CD14-positive monocyte (primary cell): ENCODE measurements at regions not wholly inside any gene's neighbourhood (a gene's known extent, or its start where the extent isn't known, plus 50 kb on each side); places are given as distances from the start of the nearest gene placed in this dataset.

Source experiments
- DNase-seq, 3 donors: peaks; one replicate each; pipeline ENCODE4 v3.0.0-alpha.2; 2011 to 2022
- H2AFZ ChIP-seq: 2 replicates; pipeline ENCODE4 v1.6.0; 2012; ENCODE audit warnings: mild to moderate bottlenecking, low read depth, low read length, inconsistent platforms; ENCODE audit not compliant: insufficient read depth, poor library complexity, severe bottlenecking
- H3K27ac ChIP-seq, 2 donors: 1 replicate in 1 of 2; 2 replicates in 1 of 2; pipeline ENCODE4 v1.5.1; 2012 to 2013; ENCODE audit warnings: low read length in 2 of 2, control low read depth in 1 of 2, inconsistent platforms in 1 of 2, low read depth in 1 of 2, mild to moderate bottlenecking in 1 of 2
- H3K27me3 ChIP-seq, 2 donors: one replicate each; pipeline versions ENCODE4 v1.6.0 to v1.6.1; 2011 to 2013; ENCODE audit warnings: low read length in 2 of 2; ENCODE audit not compliant: control insufficient read depth in 2 of 2, insufficient read depth in 2 of 2
- H3K36me3 ChIP-seq, 2 donors: replicated peaks in 1 of 2; 1 replicate in 1 of 2; 2 replicates in 1 of 2; pipeline versions ENCODE4 v1.5.1 to v1.6.1; 2012 to 2013; ENCODE audit warnings: low read length in 2 of 2, control low read depth in 1 of 2, inconsistent platforms in 1 of 2, mild to moderate bottlenecking in 1 of 2; ENCODE audit not compliant: insufficient read depth in 2 of 2, control insufficient read depth in 1 of 2
- H3K4me1 ChIP-seq, 2 donors: 1 replicate in 1 of 2; 2 replicates in 1 of 2; pipeline versions ENCODE4 v1.5.1 to v1.6.1; 2012 to 2013; ENCODE audit warnings: low read length in 2 of 2, control low read depth in 1 of 2, inconsistent platforms in 1 of 2, mild to moderate bottlenecking in 1 of 2, moderate library complexity in 1 of 2; ENCODE audit not compliant: insufficient read depth in 2 of 2, control insufficient read depth in 1 of 2
- H3K4me2 ChIP-seq: replicated peaks from 2 replicates; pipeline ENCODE3; 2012; ENCODE audit warnings: low read length, moderate library complexity, mild to moderate bottlenecking; ENCODE audit not compliant: poor library complexity, severe bottlenecking; ENCODE audit errors: extremely low read depth
- H3K4me3 ChIP-seq, 3 experiments: fragments of 200-600 bp in 1 of 3; sonication (generic) in 1 of 3; replicated peaks in 1 of 3; 1 replicate in 2 of 3; 2 replicates in 1 of 3; pipeline ENCODE4 v1.5.1; 2011 to 2013; ENCODE audit warnings: low read length in 3 of 3, mild to moderate bottlenecking in 3 of 3, control low read depth in 2 of 3, low read depth in 2 of 3, inconsistent platforms in 1 of 3, moderate library complexity in 1 of 3
- H3K79me2 ChIP-seq: 2 replicates; pipeline ENCODE4 v1.6.0; 2012; ENCODE audit warnings: mild to moderate bottlenecking, control low read depth, inconsistent platforms, low read length, moderate library complexity; ENCODE audit not compliant: insufficient read depth
- H3K9ac ChIP-seq: 2 replicates; pipeline ENCODE4 v1.6.0; 2017; ENCODE audit warnings: low read length, mild to moderate bottlenecking; ENCODE audit not compliant: insufficient read depth, poor library complexity, severe bottlenecking
- H3K9me3 ChIP-seq, 2 donors: replicated peaks in 1 of 2; 1 replicate in 1 of 2; 2 replicates in 1 of 2; pipeline versions ENCODE4 v1.5.1 to v1.6.1; 2012 to 2013; ENCODE audit warnings: low read length in 2 of 2, control low read depth in 1 of 2; ENCODE audit not compliant: control insufficient read depth in 1 of 2, insufficient read depth in 1 of 2
- H4K20me1 ChIP-seq: 2 replicates; pipeline ENCODE4 v1.6.0; 2012; ENCODE audit warnings: mild to moderate bottlenecking, low read length, control low read depth, moderate library complexity; ENCODE audit not compliant: insufficient read depth
- H3K27ac Mint-ChIP-seq, 7 donors: one replicate each; pipeline ENCODE4 v1.8.0; 2020; ENCODE audit warnings: mild to moderate bottlenecking in 7 of 7, mixed read lengths in 7 of 7, moderate library complexity in 6 of 7, inconsistent platforms in 2 of 7
- H3K27me3 Mint-ChIP-seq, 3 donors: one replicate each; pipeline ENCODE4 v1.8.0; 2021 to 2022; ENCODE audit warnings: low read depth in 3 of 3, mild to moderate bottlenecking in 3 of 3, mixed read lengths in 3 of 3, moderate library complexity in 3 of 3, inconsistent platforms in 1 of 3
- H3K36me3 Mint-ChIP-seq, 2 donors: one replicate each; pipeline ENCODE4 v1.8.0; 2020; ENCODE audit warnings: mixed read lengths in 2 of 2, inconsistent platforms in 1 of 2, mild to moderate bottlenecking in 1 of 2
- H3K4me1 Mint-ChIP-seq: one replicate; pipeline ENCODE4 v1.8.0; 2020; ENCODE audit warnings: mild to moderate bottlenecking, mixed read lengths
- H3K4me3 Mint-ChIP-seq, 2 donors: one replicate each; pipeline ENCODE4 v1.8.0; 2020; ENCODE audit warnings: mild to moderate bottlenecking in 2 of 2, mixed read lengths in 2 of 2, moderate library complexity in 1 of 2
- H3K9me3 Mint-ChIP-seq, 7 donors: one replicate each; pipeline ENCODE4 v1.8.0; 2020 to 2022; ENCODE audit warnings: mixed read lengths in 7 of 7, mild to moderate bottlenecking in 6 of 7, moderate library complexity in 6 of 7, inconsistent platforms in 2 of 7
- WGBS: methylation state at CpG from one replicate; pipeline ENCODE4 v1.1.5; 2013; ENCODE audit warnings: missing lambda C conversion rate; ENCODE audit not compliant: insufficient coverage; 5-methylcytosine and 5-hydroxymethylcytosine counted together
- intact Hi-C, 2 donors: fragments of 100-400 bp; cut with micrococcal nuclease; formaldehyde crosslinking; loops; one replicate each; pipeline versions ENCODE4 v1.15.0 to v1.15.1; 2023
- TF ChIP-seq, protein P1 (sequence below): fragments of 200-600 bp; IDR thresholded peaks from one replicate; pipeline ENCODE4 v1.8.0; 2022; ENCODE audit warnings: antibody characterized with exemption, mild to moderate bottlenecking

DNA sequence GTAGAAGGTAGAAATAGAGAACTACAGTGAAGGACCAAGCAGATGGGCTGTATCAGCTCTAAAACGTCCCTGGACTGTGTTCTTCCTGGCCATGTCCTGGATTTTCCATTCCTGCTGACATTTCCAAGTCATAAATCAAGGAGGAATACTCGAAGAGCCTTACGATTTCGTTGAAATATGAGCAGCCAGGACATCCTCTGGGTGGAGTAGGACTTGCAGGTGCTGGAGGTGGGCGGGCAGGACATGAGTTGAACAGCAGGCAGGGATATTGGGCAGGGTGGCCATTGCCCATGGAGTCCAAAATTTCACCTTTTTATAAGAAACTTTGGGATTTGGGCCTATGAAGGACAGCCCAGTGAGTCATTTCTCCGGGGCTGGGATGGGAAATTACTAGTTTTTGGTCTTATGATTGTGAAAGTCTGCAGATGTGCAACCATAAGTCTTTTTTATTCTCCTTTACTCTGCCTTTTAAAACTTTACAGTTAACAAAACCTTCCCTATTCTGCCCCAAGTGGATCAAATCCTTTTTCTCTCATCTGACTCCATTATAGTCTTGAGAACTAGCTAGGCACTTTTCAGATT, 88.8 kb downstream of the TMX1 start:
- no peak overlapping the region for H3K4me2 ChIP-seq
- H3K4me1 Mint-ChIP-seq, result no peaks in the 10 kb centered on the region
- TF ChIP-seq, protein P1, sequence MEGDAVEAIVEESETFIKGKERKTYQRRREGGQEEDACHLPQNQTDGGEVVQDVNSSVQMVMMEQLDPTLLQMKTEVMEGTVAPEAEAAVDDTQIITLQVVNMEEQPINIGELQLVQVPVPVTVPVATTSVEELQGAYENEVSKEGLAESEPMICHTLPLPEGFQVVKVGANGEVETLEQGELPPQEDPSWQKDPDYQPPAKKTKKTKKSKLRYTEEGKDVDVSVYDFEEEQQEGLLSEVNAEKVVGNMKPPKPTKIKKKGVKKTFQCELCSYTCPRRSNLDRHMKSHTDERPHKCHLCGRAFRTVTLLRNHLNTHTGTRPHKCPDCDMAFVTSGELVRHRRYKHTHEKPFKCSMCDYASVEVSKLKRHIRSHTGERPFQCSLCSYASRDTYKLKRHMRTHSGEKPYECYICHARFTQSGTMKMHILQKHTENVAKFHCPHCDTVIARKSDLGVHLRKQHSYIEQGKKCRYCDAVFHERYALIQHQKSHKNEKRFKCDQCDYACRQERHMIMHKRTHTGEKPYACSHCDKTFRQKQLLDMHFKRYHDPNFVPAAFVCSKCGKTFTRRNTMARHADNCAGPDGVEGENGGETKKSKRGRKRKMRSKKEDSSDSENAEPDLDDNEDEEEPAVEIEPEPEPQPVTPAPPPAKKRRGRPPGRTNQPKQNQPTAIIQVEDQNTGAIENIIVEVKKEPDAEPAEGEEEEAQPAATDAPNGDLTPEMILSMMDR, result no peak

DNA sequence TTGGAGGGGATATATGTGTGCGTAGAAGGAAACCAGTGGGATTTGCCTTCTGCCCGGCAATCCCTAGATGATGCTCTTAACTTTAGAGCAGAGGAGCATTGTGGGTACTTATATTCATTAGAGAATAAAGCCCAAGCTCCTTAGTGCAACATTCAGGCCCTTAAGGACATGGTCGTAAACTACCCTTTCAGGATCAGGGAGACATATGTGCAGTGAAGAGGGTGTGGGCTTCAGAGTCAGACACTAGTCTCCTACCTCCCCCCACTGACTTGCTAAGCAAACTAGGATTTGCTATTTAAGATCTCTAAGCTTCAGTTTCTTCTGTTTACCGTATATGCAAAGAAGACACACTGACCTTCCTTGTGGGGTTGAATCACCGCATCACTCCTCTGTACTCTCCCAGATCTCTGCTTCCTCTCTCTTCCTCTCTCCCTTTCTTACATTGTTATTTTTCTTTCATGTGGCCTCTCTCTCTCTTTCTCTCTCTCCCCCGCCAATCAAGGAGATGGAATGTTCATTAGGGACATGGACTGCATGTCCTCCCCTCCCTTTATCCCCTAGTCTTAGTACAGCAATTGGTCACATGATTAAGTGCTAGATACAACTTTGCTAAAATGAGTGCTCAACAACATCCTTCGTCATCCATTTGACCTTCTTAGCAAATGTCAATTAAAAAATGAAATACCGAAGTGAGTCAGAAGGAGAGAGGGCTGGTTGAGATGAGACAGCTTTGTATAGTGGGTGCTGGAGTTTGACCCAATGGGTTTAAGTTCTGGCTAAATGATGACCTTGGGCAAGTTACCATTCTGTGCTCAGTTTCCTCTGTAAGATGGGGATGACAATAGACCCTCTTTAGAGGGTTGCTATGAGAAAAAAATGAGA, 91.7 kb downstream of the TMX1 start:
- H3K4me1 ChIP-seq, result no peaks in the 10 kb centered on the region
- H3K9me3 Mint-ChIP-seq, result peaks cover 0 to 1% (median 0%) of the 10 kb centered on the region in 7 donors
- H3K4me2 ChIP-seq, result no peak overlapping the region
- H3K27me3 ChIP-seq, result peaks cover 5 to 6% of the 10 kb centered on the region in 2 donors
- no peaks in the 10 kb centered on the region for H3K36me3 ChIP-seq
- H3K36me3 Mint-ChIP-seq, result no peaks in the 10 kb centered on the region
- H3K27me3 Mint-ChIP-seq, result peaks cover 5 to 6% (median 6%) of the 10 kb centered on the region in 3 donors
- no peak overlapping the region for H3K27ac ChIP-seq
- H4K20me1 ChIP-seq, result no peaks in the 10 kb centered on the region
- H3K4me1 Mint-ChIP-seq, result no peaks in the 10 kb centered on the region
- H3K79me2 ChIP-seq, result no peaks in the 10 kb centered on the region
- peak overlapping the region in 1 of 7 donors; percentile 6 for H3K27ac Mint-ChIP-seq
- no peaks in the 10 kb centered on the region for H3K9me3 ChIP-seq
- no peak overlapping the region for H3K4me3 Mint-ChIP-seq
- intact Hi-C loops, result no loop called here
- TF ChIP-seq, protein P1, result no peak
- no peak for DNase-seq
- no peak overlapping the region for H2AFZ ChIP-seq
- H3K9ac ChIP-seq, result no peak overlapping the region
- 89% methylated on average over 4 of the region's 8 CpGs for WGBS
- H3K4me3 ChIP-seq, result no peak overlapping the region

More for the DNA sequence above, 88.8 kb downstream of the TMX1 start:
- no peak overlapping the region for H3K27ac ChIP-seq
- Mint-ChIP-seq H3K27ac (no peak overlapping the region), H3K4me3 (no peak overlapping the region), H3K9me3 (peaks cover 0 to 3% (median 0%) of the 10 kb centered on the region in 7 donors), H3K36me3 (no peaks in the 10 kb centered on the region), H3K27me3 (peaks cover 3 to 9% (median 5%) of the 10 kb centered on the region in 3 donors)
- H2AFZ ChIP-seq, result no peak overlapping the region
- DNase-seq, result no peak
- no peaks in the 10 kb centered on the region for H3K4me1 ChIP-seq
- H3K9ac ChIP-seq, result no peak overlapping the region
- no peaks in the 10 kb centered on the region for H3K79me2 ChIP-seq
- no peaks in the 10 kb centered on the region for H3K9me3 ChIP-seq
- no peaks in the 10 kb centered on the region for H3K36me3 ChIP-seq
- H3K4me3 ChIP-seq, result no peak overlapping the region
- 72% methylated on average over 5 of the region's 6 CpGs for WGBS
- intact Hi-C loops, result no loop called here
- H3K27me3 ChIP-seq, result peaks cover 5 to 6% of the 10 kb centered on the region in 2 donors
- no peaks in the 10 kb centered on the region for H4K20me1 ChIP-seq
